ENCODE measurements at regions not wholly inside any gene's neighbourhood (a gene's known extent, or its start where the extent isn't known, plus 50 kb on each side); places are given as distances from the start of the nearest gene placed in this dataset.

DNA sequence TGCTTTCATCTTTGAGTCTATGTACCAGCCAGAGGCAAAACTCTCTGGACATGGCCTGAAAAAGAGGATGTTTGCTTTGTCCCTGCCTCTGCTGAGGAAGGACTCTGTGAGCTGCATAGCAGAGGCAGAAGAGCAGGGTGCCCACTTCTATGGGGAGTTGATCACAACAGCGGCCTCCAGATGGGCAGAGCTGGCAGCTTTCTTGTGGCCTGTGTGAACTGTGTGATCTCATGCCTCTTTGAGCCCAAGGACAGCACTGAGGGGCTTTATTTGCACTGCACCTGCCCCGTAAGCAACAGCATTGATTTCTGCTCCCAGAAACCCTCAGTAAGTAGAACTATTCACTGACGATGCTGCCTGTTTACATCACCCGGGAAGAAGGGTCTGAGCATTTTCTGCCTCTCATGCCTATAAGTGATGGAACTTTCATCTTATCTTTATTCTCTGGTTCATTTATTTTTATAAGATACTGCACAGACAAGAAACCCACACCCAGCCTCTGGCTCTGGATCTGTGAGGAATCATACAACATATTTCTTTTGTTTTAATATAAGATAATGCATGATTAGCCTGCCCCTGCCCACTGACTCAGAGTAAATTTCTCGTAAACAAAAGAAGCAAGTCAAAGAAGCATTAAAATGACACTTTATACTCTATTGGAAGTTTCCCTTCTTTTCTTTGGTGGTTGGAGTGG is 244.2 kb upstream of the SOX21 start:
- DNase-seq (ENCODE audit: low read depth) = no peak
- no peak for TF ChIP-seq POLR2A (IDR thresholded peaks at IDR 0.05; ENCODE audit: extremely low read depth, insufficient read length)
- no peak for TF ChIP-seq MYC (IDR thresholded peaks at IDR 0.05; ENCODE audit: low read depth, low read length)
- no peak for TF ChIP-seq CTCF (IDR thresholded peaks at IDR 0.05; ENCODE audit: low read depth, low read length)
- TF ChIP-seq MAX (IDR thresholded peaks at IDR 0.05; ENCODE audit: low read depth, low read length) = no peak
- H3K4me3 ChIP-seq (ENCODE audit: low read depth, low read length) = no peak overlapping the region

GRCh38 chr13:94952787-94953186 is 240.4 kb upstream of the SOX21 start:
- TF ChIP-seq MAX (IDR thresholded peaks at IDR 0.05; ENCODE audit: low read depth, low read length) (no peak), POLR2A (IDR thresholded peaks at IDR 0.05; ENCODE audit: extremely low read depth, insufficient read length) (no peak), MYC (IDR thresholded peaks at IDR 0.05; ENCODE audit: low read depth, low read length) (no peak), CTCF (IDR thresholded peaks at IDR 0.05; ENCODE audit: low read depth, low read length) (no peak)
- DNase-seq (ENCODE audit: low read depth) = no peak
- no peak overlapping the region for H3K4me3 ChIP-seq (ENCODE audit: low read depth, low read length)

GRCh38 chr13:94950303-94950702 is 238.0 kb upstream of the SOX21 start:
- TF ChIP-seq CTCF (IDR thresholded peaks at IDR 0.05; ENCODE audit: low read depth, low read length) = no peak
- TF ChIP-seq MAX (IDR thresholded peaks at IDR 0.05; ENCODE audit: low read depth, low read length) = no peak
- H3K4me3 ChIP-seq (ENCODE audit: low read depth, low read length) = no peak overlapping the region
- peak; percentile 5 for DNase-seq (ENCODE audit: low read depth)

DNA sequence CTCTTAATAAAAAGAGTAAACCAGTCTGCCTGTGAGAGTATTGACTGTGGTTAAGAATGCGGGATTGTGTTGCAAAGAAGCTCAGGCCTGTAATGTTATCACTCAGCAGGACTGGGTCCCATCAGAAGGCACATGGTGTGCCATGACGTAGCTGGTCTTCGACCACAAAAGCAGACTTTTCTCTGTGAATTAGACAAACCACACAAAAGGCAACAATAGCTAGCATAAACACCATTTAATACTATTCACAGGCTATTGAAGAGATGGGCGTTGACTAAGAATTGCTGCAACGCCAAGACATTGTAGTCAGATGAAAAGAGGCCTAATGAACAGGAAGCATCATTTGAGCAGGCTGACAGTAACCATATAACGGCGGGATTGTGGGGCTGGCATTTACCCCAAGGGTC is 235.6 kb upstream of the SOX21 start:
- DNase-seq (ENCODE audit: low read depth) = no peak
- H3K4me3 ChIP-seq (ENCODE audit: low read depth, low read length) = no peak overlapping the region
- TF ChIP-seq MYC (IDR thresholded peaks at IDR 0.05; ENCODE audit: low read depth, low read length) (no peak), POLR2A (IDR thresholded peaks at IDR 0.05; ENCODE audit: extremely low read depth, insufficient read length) (no peak), CTCF (IDR thresholded peaks at IDR 0.05; ENCODE audit: low read depth, low read length) (no peak), MAX (IDR thresholded peaks at IDR 0.05; ENCODE audit: low read depth, low read length) (no peak)

- no peak for DNase-seq (ENCODE audit: low read depth)
- no peak overlapping the region for H3K4me3 ChIP-seq (ENCODE audit: low read depth, low read length)
- TF ChIP-seq CTCF (IDR thresholded peaks at IDR 0.05; ENCODE audit: low read depth, low read length) = no peak
- no peak for TF ChIP-seq MAX (IDR thresholded peaks at IDR 0.05; ENCODE audit: low read depth, low read length)
- no peak for TF ChIP-seq MYC (IDR thresholded peaks at IDR 0.05; ENCODE audit: low read depth, low read length)
- TF ChIP-seq POLR2A (IDR thresholded peaks at IDR 0.05; ENCODE audit: extremely low read depth, insufficient read length) = no peak
Observed at GRCh38 chr13:94947392-94947791, 235.0 kb upstream of the SOX21 start.
